ENCODE measurements at regions not wholly inside any gene's neighbourhood (a gene's known extent, or its start where the extent isn't known, plus 50 kb on each side); places are given as distances from the start of the nearest gene placed in this dataset.

DNA sequence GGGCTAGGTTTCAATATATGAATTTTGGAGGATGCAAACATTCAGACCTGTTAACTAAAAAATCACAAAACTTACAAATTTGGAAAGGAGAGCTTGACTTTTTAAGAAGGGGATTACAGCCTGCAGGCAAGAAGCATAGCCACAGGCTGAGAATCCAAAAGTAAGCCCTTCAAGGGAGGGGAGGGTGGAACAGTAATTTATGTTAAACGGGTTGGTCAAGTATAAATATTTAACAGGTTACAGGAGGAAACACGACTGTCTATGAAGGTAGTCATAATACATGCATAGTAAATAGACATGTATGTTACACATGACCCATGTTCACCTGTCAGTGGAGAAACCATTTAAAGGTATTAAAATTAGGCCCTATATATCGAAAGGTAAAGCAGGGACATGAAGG, 261.1 kb upstream of the RGS18 start:
- H3K27ac ChIP-seq (ENCODE audit: low read length) = no peak overlapping the region
- TF ChIP-seq, protein P1, sequence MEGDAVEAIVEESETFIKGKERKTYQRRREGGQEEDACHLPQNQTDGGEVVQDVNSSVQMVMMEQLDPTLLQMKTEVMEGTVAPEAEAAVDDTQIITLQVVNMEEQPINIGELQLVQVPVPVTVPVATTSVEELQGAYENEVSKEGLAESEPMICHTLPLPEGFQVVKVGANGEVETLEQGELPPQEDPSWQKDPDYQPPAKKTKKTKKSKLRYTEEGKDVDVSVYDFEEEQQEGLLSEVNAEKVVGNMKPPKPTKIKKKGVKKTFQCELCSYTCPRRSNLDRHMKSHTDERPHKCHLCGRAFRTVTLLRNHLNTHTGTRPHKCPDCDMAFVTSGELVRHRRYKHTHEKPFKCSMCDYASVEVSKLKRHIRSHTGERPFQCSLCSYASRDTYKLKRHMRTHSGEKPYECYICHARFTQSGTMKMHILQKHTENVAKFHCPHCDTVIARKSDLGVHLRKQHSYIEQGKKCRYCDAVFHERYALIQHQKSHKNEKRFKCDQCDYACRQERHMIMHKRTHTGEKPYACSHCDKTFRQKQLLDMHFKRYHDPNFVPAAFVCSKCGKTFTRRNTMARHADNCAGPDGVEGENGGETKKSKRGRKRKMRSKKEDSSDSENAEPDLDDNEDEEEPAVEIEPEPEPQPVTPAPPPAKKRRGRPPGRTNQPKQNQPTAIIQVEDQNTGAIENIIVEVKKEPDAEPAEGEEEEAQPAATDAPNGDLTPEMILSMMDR (IDR thresholded peaks at IDR 0.05) = no peak
- H3K4me1 ChIP-seq (ENCODE audit: control insufficient read depth, insufficient read depth, low read length) = no peaks in the 10 kb centered on the region
- DNase-seq (ENCODE audit: low read depth, low spot score) = no peak
- BruUV-seq (replicated peaks) = no TSS peak
- POLR2A ChIA-PET = no interaction called here
- peaks cover 5% of the 10 kb centered on the region; the same call in 1 of the 2 replicates for H3K9me3 ChIP-seq (ENCODE audit: control insufficient read depth, insufficient read depth, low read depth, low read length)
- CTCF ChIA-PET = no interaction called here
- H3K27me3 ChIP-seq (ENCODE audit: control insufficient read depth, insufficient read depth, low read length) = no peaks in the 10 kb centered on the region
- H3K4me3 ChIP-seq (ENCODE audit: low read depth in 2 of 2, low read length in 2 of 2) = no peak overlapping the region
- in situ Hi-C loops (cut with HindIII; ENCODE audit: low pct_unique_long_range_greater_than_20kb, low sequenced_read_pairs) (no loop called here), intact Hi-C loops (cut with micrococcal nuclease; ENCODE audit: unreplicated experiment) (no loop called here)
- ATAC-seq = no peak
- H3K36me3 ChIP-seq (ENCODE audit: control insufficient read depth, insufficient read depth, low read length) = no peaks in the 10 kb centered on the region

DNA sequence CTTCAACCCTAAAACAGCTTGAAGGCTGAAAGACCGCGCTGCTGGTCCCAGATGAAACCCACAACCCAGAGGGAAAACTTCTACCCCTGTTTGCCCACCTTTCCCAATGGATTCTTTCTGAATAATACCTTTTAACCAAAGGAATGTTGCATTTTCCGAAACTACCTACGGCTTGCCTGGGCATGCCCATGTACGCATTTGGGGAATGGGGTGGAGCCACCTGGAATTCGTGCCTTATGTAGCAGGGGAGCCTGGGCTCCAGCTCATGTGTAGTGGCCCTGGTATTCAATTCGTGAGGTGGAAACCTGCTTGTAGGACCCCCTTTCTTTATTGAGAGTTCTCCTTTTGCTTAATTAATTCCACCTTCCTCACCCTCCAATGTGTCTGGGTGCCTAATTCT, 256.6 kb upstream of the RGS18 start:
- ATAC-seq (no peak), DNase-seq (ENCODE audit: low read depth, low spot score) (no peak)
- intact Hi-C loops (cut with micrococcal nuclease; ENCODE audit: unreplicated experiment) (no loop called here), in situ Hi-C loops (cut with HindIII; ENCODE audit: low pct_unique_long_range_greater_than_20kb, low sequenced_read_pairs) (no loop called here)
- H3K27ac ChIP-seq (ENCODE audit: low read length) = no peak overlapping the region
- TF ChIP-seq POLR2AphosphoS5 (IDR thresholded peaks at IDR 0.05; ENCODE audit: low read depth, low read length) (no peak), SIN3A (IDR thresholded peaks at IDR 0.05; ENCODE audit: borderline replicate concordance, insufficient read depth, low read depth, low read length) (no peak), TCF7L2 (IDR thresholded peaks at IDR 0.05; ENCODE audit: low read depth, low read length) (no peak)
- TF ChIP-seq, protein P2, sequence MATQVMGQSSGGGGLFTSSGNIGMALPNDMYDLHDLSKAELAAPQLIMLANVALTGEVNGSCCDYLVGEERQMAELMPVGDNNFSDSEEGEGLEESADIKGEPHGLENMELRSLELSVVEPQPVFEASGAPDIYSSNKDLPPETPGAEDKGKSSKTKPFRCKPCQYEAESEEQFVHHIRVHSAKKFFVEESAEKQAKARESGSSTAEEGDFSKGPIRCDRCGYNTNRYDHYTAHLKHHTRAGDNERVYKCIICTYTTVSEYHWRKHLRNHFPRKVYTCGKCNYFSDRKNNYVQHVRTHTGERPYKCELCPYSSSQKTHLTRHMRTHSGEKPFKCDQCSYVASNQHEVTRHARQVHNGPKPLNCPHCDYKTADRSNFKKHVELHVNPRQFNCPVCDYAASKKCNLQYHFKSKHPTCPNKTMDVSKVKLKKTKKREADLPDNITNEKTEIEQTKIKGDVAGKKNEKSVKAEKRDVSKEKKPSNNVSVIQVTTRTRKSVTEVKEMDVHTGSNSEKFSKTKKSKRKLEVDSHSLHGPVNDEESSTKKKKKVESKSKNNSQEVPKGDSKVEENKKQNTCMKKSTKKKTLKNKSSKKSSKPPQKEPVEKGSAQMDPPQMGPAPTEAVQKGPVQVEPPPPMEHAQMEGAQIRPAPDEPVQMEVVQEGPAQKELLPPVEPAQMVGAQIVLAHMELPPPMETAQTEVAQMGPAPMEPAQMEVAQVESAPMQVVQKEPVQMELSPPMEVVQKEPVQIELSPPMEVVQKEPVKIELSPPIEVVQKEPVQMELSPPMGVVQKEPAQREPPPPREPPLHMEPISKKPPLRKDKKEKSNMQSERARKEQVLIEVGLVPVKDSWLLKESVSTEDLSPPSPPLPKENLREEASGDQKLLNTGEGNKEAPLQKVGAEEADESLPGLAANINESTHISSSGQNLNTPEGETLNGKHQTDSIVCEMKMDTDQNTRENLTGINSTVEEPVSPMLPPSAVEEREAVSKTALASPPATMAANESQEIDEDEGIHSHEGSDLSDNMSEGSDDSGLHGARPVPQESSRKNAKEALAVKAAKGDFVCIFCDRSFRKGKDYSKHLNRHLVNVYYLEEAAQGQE (IDR thresholded peaks at IDR 0.05; ENCODE audit: insufficient read depth in 1 of 2, low read depth in 2 of 2, low read length in 1 of 2) = no peak
- TF ChIP-seq, protein P1 (IDR thresholded peaks at IDR 0.05) = no peak
- H3K9me3 ChIP-seq (ENCODE audit: control insufficient read depth, insufficient read depth, low read depth, low read length) = no peaks in the 10 kb centered on the region
- H3K4me3 ChIP-seq (ENCODE audit: low read depth in 2 of 2, low read length in 2 of 2) = no peak overlapping the region
- no peaks in the 10 kb centered on the region for H3K4me1 ChIP-seq (ENCODE audit: control insufficient read depth, insufficient read depth, low read length)
- H3K36me3 ChIP-seq (ENCODE audit: control insufficient read depth, insufficient read depth, low read length) = no peaks in the 10 kb centered on the region
- no TSS peak for BruUV-seq (replicated peaks)
- POLR2A ChIA-PET = no interaction called here
- CTCF ChIA-PET = no interaction called here
- H3K27me3 ChIP-seq (ENCODE audit: control insufficient read depth, insufficient read depth, low read length) = no peaks in the 10 kb centered on the region

DNA sequence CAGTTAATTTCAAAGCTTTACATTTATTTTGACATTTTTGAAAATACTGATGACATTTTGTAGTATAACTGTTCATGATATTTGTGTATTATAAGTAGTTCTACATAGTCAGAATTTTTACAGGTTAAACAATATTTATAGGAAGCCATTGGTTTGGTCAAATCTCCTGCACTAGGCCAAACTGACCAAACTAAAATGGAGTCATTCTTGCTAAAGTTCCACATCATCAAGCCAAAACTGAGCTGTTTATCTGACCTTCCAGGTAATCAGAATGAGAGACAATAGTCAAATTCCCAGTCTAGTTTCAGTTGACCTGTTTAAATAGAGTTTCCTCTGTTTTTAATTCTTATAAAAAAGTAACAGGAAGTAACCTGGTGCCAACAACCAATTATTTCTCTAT, 253.3 kb upstream of the RGS18 start:
- POLR2A ChIA-PET = no interaction called here
- DNase-seq (ENCODE audit: low read depth, low spot score) (no peak), ATAC-seq (no peak)
- no peaks in the 10 kb centered on the region for H3K9me3 ChIP-seq (ENCODE audit: control insufficient read depth, insufficient read depth, low read depth, low read length)
- no TSS peak for BruUV-seq (replicated peaks)
- no peak overlapping the region for H3K27ac ChIP-seq (ENCODE audit: low read length)
- no peaks in the 10 kb centered on the region for H3K4me1 ChIP-seq (ENCODE audit: control insufficient read depth, insufficient read depth, low read length)
- no peaks in the 10 kb centered on the region for H3K36me3 ChIP-seq (ENCODE audit: control insufficient read depth, insufficient read depth, low read length)
- H3K4me3 ChIP-seq (ENCODE audit: low read depth in 2 of 2, low read length in 2 of 2) = no peak overlapping the region
- TF ChIP-seq, protein P1 (IDR thresholded peaks at IDR 0.05) = no peak
- TF ChIP-seq SIN3A (IDR thresholded peaks at IDR 0.05; ENCODE audit: borderline replicate concordance, insufficient read depth, low read depth, low read length) = no peak
- TF ChIP-seq, protein P2 (IDR thresholded peaks at IDR 0.05; ENCODE audit: insufficient read depth in 1 of 2, low read depth in 2 of 2, low read length in 1 of 2) = no peak
- TF ChIP-seq POLR2AphosphoS5 (IDR thresholded peaks at IDR 0.05; ENCODE audit: low read depth, low read length) = no peak
- no peak for TF ChIP-seq TCF7L2 (IDR thresholded peaks at IDR 0.05; ENCODE audit: low read depth, low read length)
- H3K27me3 ChIP-seq (ENCODE audit: control insufficient read depth, insufficient read depth, low read length) = no peaks in the 10 kb centered on the region
- in situ Hi-C loops (cut with HindIII; ENCODE audit: low pct_unique_long_range_greater_than_20kb, low sequenced_read_pairs) (no loop called here), intact Hi-C loops (cut with micrococcal nuclease; ENCODE audit: unreplicated experiment) (no loop called here)
- CTCF ChIA-PET = no interaction called here
